HL-60 (cell line): ENCODE measurements at regions not wholly inside any gene's neighbourhood (a gene's known extent, or its start where the extent isn't known, plus 50 kb on each side); places are given as distances from the start of the nearest gene placed in this dataset.

Experiments used
- DNase-seq, 2 experiments: peaks; one replicate each; pipeline ENCODE4 v3.0.0-alpha.2; 2010 to 2020; ENCODE audit warnings: low read depth in 1 of 2, low spot score in 1 of 2
- H3K27ac ChIP-seq: fragments of 250-450 bp; sonication (Bioruptor Pico); replicated peaks from 2 replicates; pipeline ENCODE4 v1.5.1; 2020; ENCODE audit warnings: mild to moderate bottlenecking, moderate library complexity
- H3K27me3 ChIP-seq: fragments of 250-450 bp; sonication (Bioruptor Pico); 2 replicates; pipeline ENCODE4 v1.5.1; 2021; ENCODE audit warnings: mild to moderate bottlenecking, moderate library complexity; ENCODE audit not compliant: insufficient read depth, poor library complexity, severe bottlenecking
- H3K4me3 ChIP-seq: replicated peaks from 2 replicates; pipeline ENCODE4 v1.5.1; 2011; ENCODE audit warnings: mild to moderate bottlenecking, control low read depth, low read length; ENCODE audit not compliant: insufficient read depth
- GABPA ChIP-seq: IDR thresholded peaks from 2 replicates; pipeline ENCODE4 v1.6.1; 2012; ENCODE audit warnings: low read depth
- POLR2AphosphoS5 ChIP-seq: IDR thresholded peaks from 2 replicates; pipeline ENCODE4 v1.6.1; 2012; ENCODE audit warnings: low read depth
- SPI1 ChIP-seq: IDR thresholded peaks from 2 replicates; pipeline ENCODE4 v1.6.1; 2012; ENCODE audit warnings: low read depth, mild to moderate bottlenecking, borderline replicate concordance
- TF ChIP-seq, protein P1 (sequence below): IDR thresholded peaks from 2 replicates; pipeline ENCODE4 v1.6.1; 2012; ENCODE audit warnings: low read depth; ENCODE audit not compliant: insufficient replicate concordance
- TF ChIP-seq, protein P2 (sequence below): IDR thresholded peaks from one replicate; pipeline ENCODE4 v1.5.1; 2011; ENCODE audit warnings: low read length, control low read depth, inconsistent platforms; ENCODE audit not compliant: insufficient read depth

DNA sequence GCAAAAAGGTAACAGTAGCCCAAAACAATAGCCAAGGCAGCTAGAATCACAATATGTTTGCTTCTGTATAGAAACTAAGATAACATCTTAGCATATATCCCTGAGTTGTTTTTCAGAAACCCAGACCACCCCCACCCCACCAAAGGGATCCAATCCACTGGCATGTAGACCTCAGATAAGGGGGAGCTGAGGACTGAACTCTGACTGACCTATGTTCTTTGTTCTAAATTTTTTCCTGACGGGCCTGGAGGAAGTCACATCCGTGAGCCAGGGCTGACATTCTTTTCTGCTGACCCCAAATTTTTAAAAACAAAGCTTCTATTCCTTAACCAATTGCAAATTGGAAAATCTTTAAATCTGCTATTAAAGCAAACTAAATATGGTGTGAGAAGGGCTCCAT, 493.9 kb upstream of the IGFBP3 start:
- Histone ChIP-seq H3K27me3 (no peaks in the 10 kb centered on the region), H3K27ac (no peak overlapping the region), H3K4me3 (no peak overlapping the region)
- TF ChIP-seq, protein P1, sequence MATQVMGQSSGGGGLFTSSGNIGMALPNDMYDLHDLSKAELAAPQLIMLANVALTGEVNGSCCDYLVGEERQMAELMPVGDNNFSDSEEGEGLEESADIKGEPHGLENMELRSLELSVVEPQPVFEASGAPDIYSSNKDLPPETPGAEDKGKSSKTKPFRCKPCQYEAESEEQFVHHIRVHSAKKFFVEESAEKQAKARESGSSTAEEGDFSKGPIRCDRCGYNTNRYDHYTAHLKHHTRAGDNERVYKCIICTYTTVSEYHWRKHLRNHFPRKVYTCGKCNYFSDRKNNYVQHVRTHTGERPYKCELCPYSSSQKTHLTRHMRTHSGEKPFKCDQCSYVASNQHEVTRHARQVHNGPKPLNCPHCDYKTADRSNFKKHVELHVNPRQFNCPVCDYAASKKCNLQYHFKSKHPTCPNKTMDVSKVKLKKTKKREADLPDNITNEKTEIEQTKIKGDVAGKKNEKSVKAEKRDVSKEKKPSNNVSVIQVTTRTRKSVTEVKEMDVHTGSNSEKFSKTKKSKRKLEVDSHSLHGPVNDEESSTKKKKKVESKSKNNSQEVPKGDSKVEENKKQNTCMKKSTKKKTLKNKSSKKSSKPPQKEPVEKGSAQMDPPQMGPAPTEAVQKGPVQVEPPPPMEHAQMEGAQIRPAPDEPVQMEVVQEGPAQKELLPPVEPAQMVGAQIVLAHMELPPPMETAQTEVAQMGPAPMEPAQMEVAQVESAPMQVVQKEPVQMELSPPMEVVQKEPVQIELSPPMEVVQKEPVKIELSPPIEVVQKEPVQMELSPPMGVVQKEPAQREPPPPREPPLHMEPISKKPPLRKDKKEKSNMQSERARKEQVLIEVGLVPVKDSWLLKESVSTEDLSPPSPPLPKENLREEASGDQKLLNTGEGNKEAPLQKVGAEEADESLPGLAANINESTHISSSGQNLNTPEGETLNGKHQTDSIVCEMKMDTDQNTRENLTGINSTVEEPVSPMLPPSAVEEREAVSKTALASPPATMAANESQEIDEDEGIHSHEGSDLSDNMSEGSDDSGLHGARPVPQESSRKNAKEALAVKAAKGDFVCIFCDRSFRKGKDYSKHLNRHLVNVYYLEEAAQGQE, result no peak
- TF ChIP-seq POLR2AphosphoS5, result no peak
- no peak for TF ChIP-seq SPI1
- TF ChIP-seq GABPA, result no peak
- TF ChIP-seq, protein P2, sequence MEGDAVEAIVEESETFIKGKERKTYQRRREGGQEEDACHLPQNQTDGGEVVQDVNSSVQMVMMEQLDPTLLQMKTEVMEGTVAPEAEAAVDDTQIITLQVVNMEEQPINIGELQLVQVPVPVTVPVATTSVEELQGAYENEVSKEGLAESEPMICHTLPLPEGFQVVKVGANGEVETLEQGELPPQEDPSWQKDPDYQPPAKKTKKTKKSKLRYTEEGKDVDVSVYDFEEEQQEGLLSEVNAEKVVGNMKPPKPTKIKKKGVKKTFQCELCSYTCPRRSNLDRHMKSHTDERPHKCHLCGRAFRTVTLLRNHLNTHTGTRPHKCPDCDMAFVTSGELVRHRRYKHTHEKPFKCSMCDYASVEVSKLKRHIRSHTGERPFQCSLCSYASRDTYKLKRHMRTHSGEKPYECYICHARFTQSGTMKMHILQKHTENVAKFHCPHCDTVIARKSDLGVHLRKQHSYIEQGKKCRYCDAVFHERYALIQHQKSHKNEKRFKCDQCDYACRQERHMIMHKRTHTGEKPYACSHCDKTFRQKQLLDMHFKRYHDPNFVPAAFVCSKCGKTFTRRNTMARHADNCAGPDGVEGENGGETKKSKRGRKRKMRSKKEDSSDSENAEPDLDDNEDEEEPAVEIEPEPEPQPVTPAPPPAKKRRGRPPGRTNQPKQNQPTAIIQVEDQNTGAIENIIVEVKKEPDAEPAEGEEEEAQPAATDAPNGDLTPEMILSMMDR, result no peak
- no peak for DNase-seq

DNA sequence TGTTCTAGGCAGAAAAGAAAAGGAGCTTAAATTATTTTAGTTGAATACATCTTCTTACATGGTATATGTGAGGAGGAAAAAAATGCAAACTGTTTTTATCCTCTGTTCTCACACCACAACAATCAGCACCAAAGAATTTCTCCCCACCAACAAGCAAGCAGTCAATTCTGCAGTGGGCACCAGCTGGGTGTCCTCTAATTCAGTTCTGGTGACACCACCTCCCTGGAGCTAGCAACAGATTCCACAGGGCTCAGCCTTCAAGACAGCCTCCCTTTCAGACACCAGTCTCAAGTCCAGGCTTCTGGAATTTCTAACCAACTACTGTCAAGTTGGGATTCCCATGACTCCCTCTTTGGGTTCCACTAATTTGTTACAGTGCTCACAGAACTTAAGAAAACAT, 490.2 kb upstream of the IGFBP3 start:
- TF ChIP-seq, protein P2, result no peak
- TF ChIP-seq GABPA (no peak), POLR2AphosphoS5 (no peak), SPI1 (no peak)
- TF ChIP-seq, protein P1, result no peak
- no peak overlapping the region for H3K4me3 ChIP-seq
- no peak for DNase-seq
- no peak overlapping the region for H3K27ac ChIP-seq
- H3K27me3 ChIP-seq, result no peaks in the 10 kb centered on the region

DNA sequence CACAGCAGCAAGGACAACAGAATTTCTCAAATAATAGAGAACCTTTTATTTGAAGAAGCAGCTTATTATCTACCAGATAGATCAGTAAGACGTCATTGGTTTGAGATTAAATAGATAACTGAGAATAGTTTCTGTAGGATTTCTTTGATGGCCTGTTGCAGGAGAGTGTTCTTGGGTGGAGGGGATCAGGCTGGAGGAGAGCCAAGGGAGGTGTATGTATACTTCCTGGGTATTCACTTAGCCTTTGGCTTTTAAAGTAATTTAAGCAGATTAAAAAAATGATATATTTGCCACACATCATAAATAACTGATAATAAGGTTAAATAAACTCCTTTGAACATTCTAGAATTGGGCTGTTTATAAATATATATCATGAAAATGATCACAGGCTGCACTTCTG, 486.1 kb upstream of the IGFBP3 start:
- H3K27me3 ChIP-seq, result no peaks in the 10 kb centered on the region
- no peak for TF ChIP-seq SPI1
- TF ChIP-seq, protein P2, result no peak
- no peak for TF ChIP-seq POLR2AphosphoS5
- TF ChIP-seq, protein P1, result no peak
- no peak for TF ChIP-seq GABPA
- DNase-seq, result no peak
- H3K27ac ChIP-seq, result no peak overlapping the region
- H3K4me3 ChIP-seq, result no peak overlapping the region
